K562 (cell line): ENCODE measurements at regions not wholly inside any gene's neighbourhood (a gene's known extent, or its start where the extent isn't known, plus 50 kb on each side); places are given as distances from the start of the nearest gene placed in this dataset.

Experiments used
- KDM4B ChIP-seq, 2 experiments: fragments of 450-650 bp in 1 of 2; sonication (generic) in 1 of 2; IDR thresholded peaks; 2 replicates each; pipeline ENCODE4 v1.6.1; 2016 to 2017; ENCODE audit warnings: borderline replicate concordance in 2 of 2, antibody characterized with exemption in 1 of 2, low read depth in 1 of 2, mild to moderate bottlenecking in 1 of 2
- KLF6 ChIP-seq: fragments of 250-450 bp; sonication (Bioruptor Pico); IDR thresholded peaks from 2 replicates; pipeline ENCODE4 v1.4.0; 2020; ENCODE audit warnings: mild to moderate bottlenecking, moderate library complexity, borderline replicate concordance
- SAFB ChIP-seq: fragments of 200-400 bp; formaldehyde crosslinking; IDR thresholded peaks from 2 replicates; pipeline ENCODE4 v1.6.1; 2017; ENCODE audit warnings: low read depth, low read length, borderline replicate concordance
- SIN3B ChIP-seq: fragments of 450-650 bp; IDR thresholded peaks from 2 replicates; pipeline ENCODE4 v1.6.1; 2017; ENCODE audit warnings: low read depth, mild to moderate bottlenecking, moderate library complexity
- SMAD3 ChIP-seq: fragments of 450-650 bp; formaldehyde crosslinking; conservative IDR thresholded peaks from 2 replicates; pipeline ENCODE4 v1.4.0; 2020; ENCODE audit warnings: mild to moderate bottlenecking
- ZNF449 ChIP-seq: fragments of 250-450 bp; sonication (Bioruptor Pico); IDR thresholded peaks from 2 replicates; pipeline ENCODE4 v1.8.0; 2022; ENCODE audit warnings: moderate library complexity, mild to moderate bottlenecking, inconsistent platforms

GRCh38 chr20:40335901-40336351 is 353.1 kb downstream of the MAFB start:
- TF ChIP-seq ZNF449 (CRISPR knock-in tag) (no peak), SMAD3 (CRISPR knock-in tag) (no peak), KDM4B (IDR thresholded peaks at IDR 0.05; ENCODE audit: borderline replicate concordance in 2 of 2, low read depth in 1 of 2) (no peak), SIN3B (no peak), SAFB (no peak), KLF6 (CRISPR knock-in tag) (no peak)
